Naive B cell (primary cell): ENCODE measurements at regions not wholly inside any gene's neighbourhood (a gene's known extent, or its start where the extent isn't known, plus 50 kb on each side); places are given as distances from the start of the nearest gene placed in this dataset.

ENCODE experiments used
- ATAC-seq, 2 donors: fragments of 150-1000 bp; cut with Tn5 transposase; 2 replicates each; pipeline ENCODE4 v1.10.0; 2021; ENCODE audit warnings: low read depth in 2 of 2, mild to moderate bottlenecking in 2 of 2, moderate library complexity in 2 of 2
- DNase-seq: peaks from one replicate; pipeline ENCODE4 v3.0.0; 2022
- H3K27ac Mint-ChIP-seq, 6 donors: one replicate each; pipeline ENCODE4 v1.8.0; 2020 to 2022; ENCODE audit warnings: mild to moderate bottlenecking in 6 of 6, mixed read lengths in 6 of 6, moderate library complexity in 5 of 6, inconsistent platforms in 2 of 6
- H3K27me3 Mint-ChIP-seq, 3 donors: one replicate each; pipeline ENCODE4 v1.8.0; 2021 to 2022; ENCODE audit warnings: mixed read lengths in 3 of 3, mild to moderate bottlenecking in 1 of 3
- H3K36me3 Mint-ChIP-seq, 2 donors: one replicate each; pipeline ENCODE4 v1.8.0; 2020 to 2022; ENCODE audit warnings: mixed read lengths in 2 of 2, inconsistent platforms in 1 of 2, mild to moderate bottlenecking in 1 of 2
- H3K4me1 Mint-ChIP-seq, 3 donors: one replicate each; pipeline ENCODE4 v1.8.0; 2020 to 2022; ENCODE audit warnings: mixed read lengths in 3 of 3, inconsistent platforms in 1 of 3, mild to moderate bottlenecking in 1 of 3, moderate library complexity in 1 of 3
- H3K4me3 Mint-ChIP-seq, 8 donors: one replicate each; pipeline ENCODE4 v1.8.0; 2020 to 2022; ENCODE audit warnings: mild to moderate bottlenecking in 8 of 8, mixed read lengths in 8 of 8, moderate library complexity in 8 of 8, inconsistent platforms in 2 of 8
- H3K9me3 Mint-ChIP-seq, 7 donors: one replicate each; pipeline ENCODE4 v1.8.0; 2020 to 2022; ENCODE audit warnings: mixed read lengths in 7 of 7, mild to moderate bottlenecking in 5 of 7, inconsistent platforms in 2 of 7, moderate library complexity in 1 of 7

DNA sequence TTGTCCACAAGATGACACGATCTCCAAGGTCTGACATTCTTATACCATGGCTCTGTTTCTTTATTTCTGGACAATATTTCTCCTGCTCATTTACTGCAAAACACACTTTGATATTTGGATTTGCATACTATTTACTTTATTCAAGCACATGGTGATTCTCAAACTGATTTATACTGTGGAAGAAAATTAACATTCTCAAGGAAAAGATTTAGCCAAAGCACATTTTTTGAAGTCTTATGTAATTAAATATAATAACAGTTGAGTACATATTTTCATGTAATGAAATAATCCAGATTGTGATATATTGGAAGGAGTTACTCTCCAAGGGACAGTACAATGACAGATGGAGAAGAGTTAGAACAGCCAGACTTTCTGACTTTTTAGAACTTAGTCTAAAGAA is 155.8 kb upstream of the CT83 start:
- Mint-ChIP-seq H3K4me3 (no peak overlapping the region), H3K27ac (no peak overlapping the region), H3K4me1 (no peaks in the 10 kb centered on the region), H3K9me3 (peaks cover 0 to 6% (median 2%) of the 10 kb centered on the region in 7 donors), H3K36me3 (no peaks in the 10 kb centered on the region), H3K27me3 (no peaks in the 10 kb centered on the region)
- DNase-seq: no peak
- ATAC-seq: no peak

- H3K4me1 Mint-ChIP-seq: no peaks in the 10 kb centered on the region
- H3K36me3 Mint-ChIP-seq: no peaks in the 10 kb centered on the region
- H3K27ac Mint-ChIP-seq: no peak overlapping the region
- ATAC-seq (no peak), DNase-seq (no peak)
- no peaks in the 10 kb centered on the region for H3K27me3 Mint-ChIP-seq
- H3K9me3 Mint-ChIP-seq: peaks cover 0 to 5% (median 2%) of the 10 kb centered on the region in 7 donors
- no peak overlapping the region for H3K4me3 Mint-ChIP-seq
Observed at GRCh38 chrX:116607776-116608175, 145.0 kb upstream of the CT83 start.

- Mint-ChIP-seq H3K27ac (no peak overlapping the region), H3K27me3 (no peaks in the 10 kb centered on the region), H3K9me3 (peaks cover 0 to 5% (median 3%) of the 10 kb centered on the region in 7 donors), H3K4me1 (no peaks in the 10 kb centered on the region), H3K36me3 (no peaks in the 10 kb centered on the region), H3K4me3 (no peak overlapping the region)
- ATAC-seq (no peak), DNase-seq (no peak)
Observed at GRCh38 chrX:116605576-116605975, 142.8 kb upstream of the CT83 start.

- H3K36me3 Mint-ChIP-seq: no peaks in the 10 kb centered on the region
- no peak overlapping the region for H3K27ac Mint-ChIP-seq
- no peaks in the 10 kb centered on the region for H3K4me1 Mint-ChIP-seq
- DNase-seq: no peak
- no peak for ATAC-seq
- H3K9me3 Mint-ChIP-seq: peaks cover 0 to 7% (median 1%) of the 10 kb centered on the region in 7 donors
- no peak overlapping the region for H3K4me3 Mint-ChIP-seq
- H3K27me3 Mint-ChIP-seq: no peaks in the 10 kb centered on the region
Observed at GRCh38 chrX:116596010-116596409, 133.2 kb upstream of the CT83 start.
